OCI-M2 (cell line): ENCODE measurements at regions not wholly inside any gene's neighbourhood (a gene's known extent, or its start where the extent isn't known, plus 50 kb on each side); places are given as distances from the start of the nearest gene placed in this dataset.

Experiments used
- DNase-seq: peaks from one replicate; lab custom pipeline; 2025; ENCODE audit not compliant: unreplicated experiment; lab: John Stamatoyannopoulos, UW

GRCh38 chr13:74329962-74330361 is 195.8 kb upstream of the KLF12 start:
- DNase-seq = no peak

- DNase-seq = no peak
These were observed 190.9 kb upstream of the KLF12 start for GRCh38 chr13:74325106-74325505.

GRCh38 chr13:74324338-74324737 is 190.1 kb upstream of the KLF12 start:
- no peak for DNase-seq

GRCh38 chr13:74322562-74322961 is 188.4 kb upstream of the KLF12 start:
- DNase-seq = no peak

- DNase-seq = no peak
These were observed 186.1 kb upstream of the KLF12 start for GRCh38 chr13:74320282-74320681.

- DNase-seq = no peak
These were observed 182.3 kb upstream of the KLF12 start for GRCh38 chr13:74316547-74316946.

GRCh38 chr13:74306496-74306895 is 172.3 kb upstream of the KLF12 start:
- DNase-seq = no peak

GRCh38 chr13:74305876-74306275 is 171.7 kb upstream of the KLF12 start:
- no peak for DNase-seq

GRCh38 chr13:74301258-74301935 is 167.2 kb upstream of the KLF12 start:
- no peak for DNase-seq

GRCh38 chr13:74300162-74300561 is 166.0 kb upstream of the KLF12 start:
- no peak for DNase-seq

GRCh38 chr13:74299721-74300120 is 165.5 kb upstream of the KLF12 start:
- no peak for DNase-seq

GRCh38 chr13:74298923-74299322 is 164.7 kb upstream of the KLF12 start:
- DNase-seq = no peak

- no peak for DNase-seq
These were observed 155.9 kb upstream of the KLF12 start for GRCh38 chr13:74289861-74290773.

- no peak for DNase-seq
These were observed 154.9 kb upstream of the KLF12 start for GRCh38 chr13:74289107-74289506.

GRCh38 chr13:74288361-74288911 is 154.2 kb upstream of the KLF12 start:
- no peak for DNase-seq

- no peak for DNase-seq
These were observed 153.5 kb upstream of the KLF12 start for GRCh38 chr13:74287724-74288169.

- DNase-seq = no peak
These were observed 146.7 kb upstream of the KLF12 start for GRCh38 chr13:74280795-74281490.

- no peak for DNase-seq
These were observed 146.0 kb upstream of the KLF12 start for GRCh38 chr13:74280093-74280794.

- no peak for DNase-seq
These were observed 144.7 kb upstream of the KLF12 start for GRCh38 chr13:74278901-74279300.

- no peak for DNase-seq
These were observed 140.7 kb upstream of the KLF12 start for GRCh38 chr13:74274916-74275315.

- DNase-seq = no peak
These were observed 139.4 kb upstream of the KLF12 start for GRCh38 chr13:74273581-74273980.
